ENCODE measurements at regions not wholly inside any gene's neighbourhood (a gene's known extent, or its start where the extent isn't known, plus 50 kb on each side); places are given as distances from the start of the nearest gene placed in this dataset.
A peak's percentile ranks its signal among the peaks of the same experiment; 100 is the strongest.

DNA sequence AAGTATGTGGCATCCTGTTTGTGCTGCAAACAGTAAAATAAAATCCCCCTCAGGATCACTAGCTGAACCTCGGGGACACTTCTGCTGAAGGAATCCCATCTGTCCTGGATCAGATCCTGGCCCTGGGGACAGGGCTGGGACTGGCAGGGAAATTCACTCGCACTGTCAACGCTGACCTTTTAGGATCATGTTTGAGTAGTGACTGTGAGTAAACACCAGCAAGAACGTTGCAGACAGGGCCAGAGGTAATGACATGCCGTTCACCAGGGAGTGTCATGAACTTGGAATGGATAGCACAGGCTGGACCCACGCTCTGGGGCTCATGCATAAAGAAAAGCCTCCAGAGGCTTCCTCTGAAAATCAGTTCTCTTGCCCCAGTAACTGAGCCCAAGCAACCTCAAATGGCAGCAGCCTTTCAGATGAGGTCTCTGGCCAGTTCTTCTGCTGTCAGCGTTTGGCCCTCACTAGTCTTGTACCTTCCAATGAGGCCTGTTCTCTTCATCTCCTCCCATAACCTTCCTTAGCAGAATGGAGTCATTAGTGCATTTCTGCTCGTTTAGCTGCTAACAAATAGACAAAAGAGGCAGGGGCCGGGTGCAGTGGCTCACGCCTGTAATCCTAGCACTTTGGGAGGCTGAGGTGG is 51.0 kb upstream of the BARX2 start:
- no peak for DNase-seq

DNA sequence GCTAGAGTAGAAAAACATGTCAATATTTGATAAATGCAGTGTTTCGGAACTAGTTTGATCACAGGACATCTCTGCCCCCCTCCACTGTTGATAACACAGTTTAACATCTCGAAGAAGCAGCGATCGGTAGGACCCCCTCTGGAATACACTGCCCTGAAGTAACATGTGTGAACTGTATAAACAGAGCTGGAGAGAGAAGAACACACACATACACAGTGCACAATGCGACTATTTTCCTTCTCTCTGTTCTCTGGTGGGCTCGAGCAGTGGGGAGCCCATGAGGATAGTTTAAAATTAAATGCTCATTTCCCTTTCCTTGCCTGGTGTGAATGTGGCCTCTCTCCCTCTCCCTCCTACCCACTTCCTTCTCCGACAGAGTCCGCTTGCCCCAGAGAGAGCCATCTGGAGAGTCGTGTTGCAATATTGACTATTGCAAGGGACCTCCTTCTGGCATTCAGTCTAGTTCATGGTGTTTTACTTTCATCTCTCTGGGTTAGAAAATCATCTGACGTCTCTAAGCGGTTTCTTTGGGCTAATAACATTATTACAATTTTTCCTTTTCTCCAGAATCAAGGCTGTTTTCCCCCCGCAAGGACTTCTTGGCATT is 51.6 kb upstream of the BARX2 start:
- peak in 1 of 3 donors; percentile 58 for DNase-seq

DNA sequence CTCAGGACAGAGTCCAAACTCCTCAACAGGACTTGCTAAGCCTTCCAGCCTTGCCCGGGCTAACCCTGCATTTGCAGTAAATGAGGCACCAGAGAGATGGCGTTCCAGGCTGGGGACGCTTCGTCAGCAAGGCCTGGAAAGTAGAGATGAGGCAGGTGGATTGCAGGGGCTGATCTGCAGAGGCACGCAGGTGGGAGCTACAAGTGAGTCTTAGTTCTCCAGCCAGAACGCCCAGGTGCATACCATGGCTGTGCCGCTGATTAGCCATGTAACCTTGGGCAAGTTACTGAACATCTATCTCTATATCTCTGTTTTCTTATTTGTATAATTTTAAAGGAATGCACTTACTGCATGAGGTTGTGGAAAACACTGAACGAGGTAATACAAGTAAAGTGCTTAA is 52.7 kb upstream of the BARX2 start:
- DNase-seq = no peak

DNA sequence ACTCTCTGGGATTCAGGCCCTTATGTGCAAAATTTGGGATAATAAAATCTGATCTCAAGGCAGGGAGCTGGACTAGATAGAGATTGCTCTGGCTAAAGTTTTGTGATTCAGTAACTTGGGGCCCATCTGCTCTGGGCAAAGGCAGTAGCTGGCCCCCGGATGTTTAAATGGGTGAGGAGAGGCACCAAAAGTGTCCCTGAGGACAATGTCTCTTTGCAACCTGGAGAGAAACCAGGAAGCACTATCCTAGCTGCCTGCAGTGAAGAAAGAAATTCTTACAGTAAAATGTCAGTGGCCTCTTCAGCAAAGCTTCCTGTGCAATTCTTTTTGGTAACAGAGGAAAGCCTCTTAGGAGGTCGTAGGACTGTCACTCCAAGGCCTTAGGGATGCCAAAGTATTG is 54.6 kb upstream of the BARX2 start:
- DNase-seq = no peak

DNA sequence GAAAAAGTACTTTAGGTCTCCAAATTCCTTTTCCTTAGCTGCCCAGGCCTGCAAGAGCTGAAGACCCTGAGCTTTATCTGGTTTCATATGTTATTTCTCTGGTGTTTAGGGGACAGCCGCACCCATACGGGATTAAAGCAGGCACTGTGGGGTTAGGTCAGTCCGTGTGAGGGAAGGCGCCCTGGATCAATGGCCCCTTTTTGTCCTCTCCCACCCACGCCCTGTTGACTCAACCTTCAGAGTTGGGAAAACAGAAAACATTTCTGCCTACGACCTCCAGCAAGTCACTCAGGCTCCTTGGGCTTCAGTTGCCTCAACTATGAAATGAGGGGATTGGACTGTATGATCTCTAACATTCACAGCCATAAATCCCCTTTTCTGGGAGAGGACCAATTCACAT is 55.2 kb upstream of the BARX2 start:
- DNase-seq = no peak

DNA sequence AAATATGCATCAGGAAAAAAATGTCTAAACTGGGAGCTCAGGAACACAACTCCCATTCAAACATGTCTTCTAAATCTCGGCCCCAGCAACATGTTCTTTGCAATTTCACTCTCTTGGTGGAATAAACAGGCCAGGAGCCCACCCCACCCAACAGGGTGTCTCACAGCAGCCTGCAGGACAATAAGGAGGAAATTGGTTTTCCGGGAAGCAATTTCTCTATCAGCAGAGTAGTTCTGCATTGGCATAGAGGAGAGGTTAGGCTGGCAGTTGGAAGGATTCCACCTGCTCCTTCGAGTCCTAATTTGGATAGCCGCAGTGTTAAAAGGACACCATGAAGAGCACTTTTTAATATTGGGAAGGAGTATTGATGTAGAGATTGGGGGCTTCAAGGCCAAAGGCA is 55.9 kb upstream of the BARX2 start:
- no peak for DNase-seq

DNA sequence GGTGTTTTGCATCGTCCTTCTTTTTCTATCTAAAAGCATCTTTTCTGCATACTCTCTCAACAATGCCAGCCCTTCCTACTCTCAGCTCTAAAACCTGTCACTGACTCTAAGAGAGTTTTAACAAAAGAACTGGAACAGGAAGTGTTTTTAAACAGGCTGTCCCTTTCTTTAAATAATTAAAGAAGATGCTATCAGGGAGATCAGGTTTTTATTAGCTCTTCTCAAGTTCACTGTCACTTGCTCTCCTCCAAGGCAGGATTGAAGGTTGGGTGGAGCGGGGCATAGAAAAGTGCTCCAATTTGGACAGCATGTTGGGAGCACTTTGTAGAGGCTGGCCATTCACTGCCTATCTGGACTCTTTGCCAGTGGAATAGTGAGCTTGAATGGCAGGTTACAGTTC is 56.4 kb upstream of the BARX2 start:
- DNase-seq = no peak

DNA sequence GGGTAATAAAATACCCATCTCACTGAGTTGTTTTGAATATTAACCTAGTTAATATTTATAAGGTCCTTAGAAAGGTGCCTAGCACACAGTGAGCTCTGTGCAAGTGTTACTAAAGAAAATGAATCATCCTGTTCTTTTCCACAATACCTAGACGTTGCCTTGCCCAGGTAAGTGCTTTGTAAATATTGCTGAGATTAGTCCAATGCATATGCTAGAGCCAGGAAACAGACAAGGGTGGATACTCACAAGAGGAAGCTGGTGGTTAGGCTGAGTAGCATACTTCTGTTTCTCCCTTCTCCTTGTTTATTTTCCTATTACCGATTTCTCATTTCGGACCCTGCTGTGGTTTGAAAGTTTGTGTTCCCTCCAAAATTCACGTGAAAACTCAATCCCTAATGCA is 58.1 kb upstream of the BARX2 start:
- DNase-seq = no peak

DNA sequence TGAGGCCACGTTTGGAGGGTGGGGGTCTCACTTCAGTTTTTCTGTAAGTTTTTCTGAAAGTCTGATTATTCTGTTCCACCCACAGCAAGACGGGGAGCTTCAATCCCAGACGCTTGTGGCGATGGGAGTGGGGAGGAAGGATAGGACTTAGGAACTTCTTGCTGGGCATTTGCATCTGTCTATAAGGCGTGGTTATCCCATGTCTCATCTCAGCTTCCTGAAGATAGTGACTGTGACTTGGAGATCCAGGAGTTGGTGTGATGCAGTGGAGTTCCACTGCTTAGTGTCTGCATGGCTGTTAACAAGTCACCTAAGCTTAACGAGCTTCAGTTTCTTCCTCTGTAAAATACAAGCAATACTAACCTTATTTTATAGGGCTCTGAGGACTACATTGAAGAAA is 58.9 kb upstream of the BARX2 start:
- no peak for DNase-seq

DNA sequence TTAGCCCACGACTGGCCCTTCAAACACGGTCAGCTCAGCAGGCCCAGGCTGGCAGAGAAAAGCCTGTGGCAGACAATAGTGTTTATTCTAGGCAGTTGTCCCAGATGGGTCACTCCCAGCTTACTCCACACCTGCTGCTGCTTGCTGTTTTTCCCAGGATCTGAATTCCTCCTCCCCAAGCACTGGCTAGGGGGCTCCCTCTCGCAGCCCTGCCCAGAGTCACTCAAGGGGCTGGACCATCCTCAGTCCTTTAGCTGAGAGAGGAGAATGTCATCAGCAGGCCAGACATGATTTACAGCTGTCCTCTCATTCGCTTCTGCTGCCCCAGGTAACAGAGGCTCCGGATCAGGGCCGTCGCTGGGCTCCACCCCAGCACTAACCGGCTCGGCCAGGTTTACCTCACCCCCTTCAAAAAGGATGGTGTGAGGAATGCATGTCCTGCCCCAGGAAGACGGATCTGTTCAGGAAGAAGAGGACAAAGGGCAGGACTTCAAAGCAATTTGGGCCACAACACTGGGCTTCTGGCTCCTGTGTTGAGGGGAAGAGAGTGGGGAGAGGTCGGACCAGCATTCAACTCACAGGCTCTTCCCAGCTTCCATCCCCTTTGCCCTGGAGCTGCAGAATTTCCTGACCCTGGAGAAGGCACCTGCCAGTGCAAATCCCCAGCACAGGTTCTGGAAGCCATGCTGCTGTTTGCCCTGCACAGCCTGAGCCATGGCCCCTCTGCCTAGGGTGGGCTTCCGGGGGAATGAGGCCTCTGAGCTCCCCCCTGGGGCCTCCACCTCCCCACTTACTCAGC is 59.7 kb upstream of the BARX2 start:
- DNase-seq = peak in 1 of 3 donors; percentile 24

DNA sequence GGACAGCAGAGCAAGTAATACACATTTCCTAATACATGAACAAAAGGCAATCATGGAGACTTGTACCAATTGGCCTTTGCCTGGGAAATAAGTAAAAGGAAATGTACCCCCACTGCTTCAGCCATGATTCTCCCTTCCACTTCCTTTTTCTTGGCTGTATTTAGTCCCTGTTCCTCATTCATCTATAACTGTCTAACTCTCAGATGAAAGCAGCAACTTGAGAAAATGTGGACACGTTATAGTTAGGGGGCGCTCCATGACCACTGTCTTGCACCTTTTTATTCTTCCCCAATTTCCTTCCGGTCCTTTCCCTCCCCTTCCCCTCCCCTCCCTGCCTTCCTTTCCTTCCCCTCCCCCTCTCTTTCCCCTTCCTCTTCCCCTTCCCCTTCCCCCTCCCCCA is 61.3 kb upstream of the BARX2 start:
- DNase-seq = no peak

DNA sequence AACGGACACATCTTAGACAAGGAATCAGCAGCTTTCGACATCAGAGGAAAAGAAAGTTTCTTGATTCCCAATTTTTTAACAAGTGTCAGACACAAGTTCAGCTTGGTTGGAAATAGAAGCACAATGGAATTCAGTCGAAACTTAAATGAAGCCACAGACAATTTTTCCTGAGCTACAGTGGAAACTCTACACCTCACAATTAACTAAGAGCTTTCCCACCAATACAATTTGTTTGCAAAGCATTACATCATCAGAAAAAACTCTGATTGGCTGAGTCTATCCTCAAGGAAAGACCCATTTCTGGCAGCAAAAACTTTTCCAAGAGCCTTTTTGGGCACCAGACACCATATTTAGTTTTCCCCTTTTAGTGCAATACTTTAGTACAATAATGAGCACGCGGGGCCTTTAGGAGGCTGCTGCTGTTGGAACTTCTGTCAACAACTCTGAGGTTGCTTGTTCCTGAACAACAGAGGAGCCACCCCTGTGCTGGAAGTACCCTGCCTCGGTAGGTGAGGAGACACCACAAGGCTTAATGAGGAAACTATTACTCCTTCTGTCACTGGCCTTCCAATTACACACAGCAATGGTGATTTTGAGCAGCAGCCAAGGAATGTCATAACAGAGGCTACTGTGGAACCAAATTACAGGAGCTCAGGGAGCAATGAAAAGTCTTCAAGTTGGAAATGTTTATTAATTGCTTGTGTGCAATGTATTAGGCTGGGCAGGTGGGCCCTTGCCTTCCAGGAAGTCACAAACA is 61.9 kb upstream of the BARX2 start:
- peak in 2 of 3 donors; percentile 59 to 71 for DNase-seq

DNA sequence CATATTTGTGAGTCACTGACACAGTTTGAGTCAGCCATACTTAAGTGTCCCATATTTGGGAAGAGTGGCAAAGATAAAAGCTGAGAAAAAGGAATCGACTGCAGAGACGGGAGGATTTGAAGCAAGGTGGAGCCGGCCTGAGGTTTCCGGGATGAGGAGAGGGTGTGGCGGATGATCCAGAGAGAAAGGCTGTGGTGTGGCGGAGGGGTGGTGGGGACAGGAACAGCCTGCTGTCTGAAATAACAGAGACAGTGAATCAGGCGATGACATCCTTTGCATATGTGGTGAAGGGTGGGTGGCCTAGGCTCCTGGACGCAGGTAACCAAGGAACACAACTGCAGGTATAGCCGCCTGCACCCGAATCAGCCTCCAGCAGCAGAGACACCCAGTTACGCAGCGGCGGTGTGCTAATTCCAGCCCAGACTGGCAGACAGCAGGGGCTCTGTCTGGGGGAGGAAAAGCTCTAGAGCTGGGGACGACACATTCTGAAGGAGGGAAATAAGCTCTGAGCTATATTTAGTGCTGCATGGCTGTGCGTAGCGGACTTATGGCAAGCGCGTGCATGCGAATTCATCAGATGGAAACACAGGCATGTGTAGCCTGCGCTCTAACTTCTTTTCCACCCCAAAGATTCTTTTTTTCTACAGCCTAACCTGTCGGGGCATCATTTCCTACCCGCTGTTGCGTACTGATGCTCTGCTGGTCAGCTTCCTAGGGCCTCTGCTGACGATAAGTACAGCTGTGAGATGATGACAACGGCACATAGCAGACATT is 62.7 kb upstream of the BARX2 start:
- DNase-seq = peak in 1 of 3 donors; percentile 61

DNA sequence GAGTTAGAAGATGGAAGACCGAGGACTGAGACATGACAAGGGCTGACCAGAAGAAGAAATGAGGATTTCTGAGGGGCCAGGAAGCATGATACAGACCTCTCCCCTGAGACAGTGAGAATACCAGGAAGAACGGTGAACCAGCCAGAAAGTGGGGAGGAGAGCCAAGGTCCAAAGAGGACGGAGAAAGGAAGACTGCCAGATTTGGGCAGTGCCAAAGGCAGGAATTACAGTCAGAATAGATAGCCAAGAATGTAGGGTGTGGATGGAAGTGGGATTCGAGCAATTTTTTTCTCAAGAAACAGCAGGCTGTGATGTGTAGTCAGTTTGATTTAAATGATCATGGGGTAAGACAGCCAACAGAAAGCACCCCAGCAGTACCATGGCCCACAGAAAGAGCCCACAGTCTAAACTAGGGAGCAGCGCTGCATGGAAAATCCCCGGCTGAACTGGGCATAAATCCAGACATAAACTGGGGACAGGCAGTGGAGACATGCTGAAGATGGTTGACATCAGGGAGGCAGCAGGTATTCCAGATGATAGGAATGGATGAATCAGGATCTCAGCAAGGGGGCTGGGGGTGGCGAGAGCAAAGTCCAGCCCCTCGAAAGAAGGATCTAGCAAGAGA is 67.3 kb upstream of the BARX2 start:
- DNase-seq = no peak

DNA sequence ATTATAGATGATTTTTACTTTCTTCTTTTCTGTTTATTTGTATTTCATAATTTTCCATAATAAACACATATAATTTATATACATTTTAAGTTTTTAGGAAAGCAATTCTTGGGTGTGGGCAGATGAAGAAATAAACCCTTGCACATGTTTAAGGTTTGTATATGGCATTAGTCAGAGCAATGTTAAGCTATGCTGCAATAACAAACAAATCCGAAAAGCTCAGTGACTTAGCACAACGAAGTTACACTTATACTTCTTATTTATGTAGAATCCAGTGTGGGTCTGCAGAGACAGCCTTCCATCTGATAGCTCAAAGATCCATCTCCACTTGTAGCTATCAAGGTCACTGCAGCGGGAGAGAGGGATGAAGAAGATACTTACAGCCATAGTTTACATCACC is 68.5 kb upstream of the BARX2 start:
- no peak for DNase-seq

DNA sequence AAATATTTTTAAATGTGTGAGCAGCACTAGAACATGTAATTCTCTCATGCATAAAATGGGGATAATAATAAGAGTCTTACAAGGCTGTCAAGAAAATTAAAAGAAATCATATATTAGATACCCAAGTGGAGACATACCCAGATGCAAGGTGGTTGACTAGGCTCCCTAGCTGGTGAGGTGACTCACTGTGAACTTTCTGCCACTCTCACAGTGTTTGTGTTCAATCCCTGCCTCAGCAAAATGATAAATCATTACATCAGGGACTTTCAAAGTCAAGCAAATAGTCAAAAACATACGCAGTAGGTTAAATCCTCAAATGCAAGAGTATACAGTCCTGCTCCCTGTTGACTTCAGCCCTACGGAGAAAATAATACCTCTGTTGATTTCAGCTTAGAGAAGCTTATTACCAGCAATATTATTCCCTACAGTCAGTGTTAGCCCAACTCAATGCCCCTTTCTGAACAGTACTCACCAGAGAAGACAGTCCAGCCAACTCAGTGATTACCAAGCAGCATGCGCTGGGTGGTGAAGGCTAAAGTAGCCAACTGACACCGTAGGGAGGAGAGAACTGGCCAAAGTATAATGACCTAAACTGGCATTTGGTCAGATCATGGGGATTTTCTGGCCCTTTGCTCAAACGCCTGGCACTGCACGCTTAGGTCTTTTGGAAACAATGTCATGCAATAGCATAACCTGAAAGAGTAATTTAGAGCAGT is 73.1 kb upstream of the BARX2 start:
- DNase-seq = no peak

DNA sequence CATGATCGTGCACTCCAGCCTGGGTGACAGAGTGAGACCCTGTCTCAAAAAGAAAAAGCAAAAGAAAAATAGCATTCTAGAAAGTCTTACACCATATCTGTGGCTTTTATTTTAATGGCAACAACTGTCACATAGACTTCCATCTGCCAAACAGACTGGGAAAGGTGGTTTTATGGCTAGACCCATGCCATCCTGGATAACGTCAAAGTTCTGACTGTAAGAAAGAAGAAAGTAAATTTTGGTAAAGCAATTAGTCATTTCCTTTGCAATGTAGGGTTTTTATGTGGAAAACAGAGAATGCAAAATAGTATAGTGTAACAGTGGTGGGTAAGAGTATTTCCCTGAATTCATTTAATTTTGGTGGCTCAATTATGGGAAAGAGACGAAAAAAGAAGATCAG is 75.5 kb upstream of the BARX2 start:
- no peak for DNase-seq

DNA sequence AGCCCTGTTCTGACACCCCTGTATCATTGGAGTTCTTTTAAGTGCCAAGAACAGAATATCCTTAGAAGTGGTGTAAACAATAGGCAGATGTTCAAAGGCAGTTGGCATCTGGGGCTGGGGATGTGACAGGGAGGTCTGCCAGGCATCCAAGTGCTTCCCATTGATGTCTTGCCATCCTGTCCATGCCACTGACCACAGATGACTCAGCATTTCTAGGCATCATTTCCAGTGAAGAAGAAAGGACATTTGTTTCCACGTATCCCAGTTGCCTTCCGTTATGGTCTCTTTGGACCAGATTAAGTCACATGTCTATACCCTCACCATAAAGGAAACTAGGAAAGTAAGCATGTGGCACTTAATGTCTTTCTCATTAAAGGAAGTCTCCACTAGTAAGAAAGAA is 76.7 kb upstream of the BARX2 start:
- DNase-seq = no peak

DNA sequence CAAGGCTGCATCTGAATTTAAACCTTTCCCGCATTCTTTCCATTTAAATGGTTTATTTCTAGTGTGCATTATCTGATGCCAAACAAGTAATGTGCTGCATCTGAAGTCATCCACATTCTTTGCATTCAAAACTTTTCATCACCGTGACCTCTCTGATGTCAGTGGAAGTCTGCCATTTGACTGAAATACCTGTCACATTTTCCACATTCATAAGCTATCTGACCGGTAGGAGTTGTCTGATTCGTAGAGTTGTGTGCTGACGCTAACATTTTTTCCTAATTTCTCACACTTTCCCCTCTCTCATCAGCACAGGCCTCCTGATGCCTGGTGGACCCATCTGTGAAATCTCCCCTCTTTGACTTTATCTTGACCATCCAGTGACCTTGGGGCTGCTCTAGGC is 79.9 kb upstream of the BARX2 start:
- DNase-seq = peak in 2 of 3 donors; percentile 44 to 50

DNA sequence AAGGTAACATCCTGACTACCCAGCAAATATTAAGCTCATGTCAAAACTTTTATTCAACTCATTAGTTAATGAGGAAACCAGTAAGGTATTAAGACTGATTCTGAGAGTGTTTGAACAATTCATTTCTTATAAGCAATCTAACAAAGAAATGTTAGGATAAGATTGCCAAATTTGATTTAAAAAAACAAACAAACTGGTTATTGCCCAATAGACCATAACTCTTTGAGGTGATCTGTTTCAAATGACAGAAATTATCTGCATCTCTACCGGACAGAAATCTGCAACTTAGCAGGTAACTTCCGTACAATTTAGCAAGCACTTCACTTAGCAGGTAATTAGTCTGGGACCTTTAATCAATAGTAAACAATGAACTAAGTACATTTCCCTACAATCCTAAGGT is 82.9 kb upstream of the BARX2 start:
- DNase-seq = no peak

DNA sequence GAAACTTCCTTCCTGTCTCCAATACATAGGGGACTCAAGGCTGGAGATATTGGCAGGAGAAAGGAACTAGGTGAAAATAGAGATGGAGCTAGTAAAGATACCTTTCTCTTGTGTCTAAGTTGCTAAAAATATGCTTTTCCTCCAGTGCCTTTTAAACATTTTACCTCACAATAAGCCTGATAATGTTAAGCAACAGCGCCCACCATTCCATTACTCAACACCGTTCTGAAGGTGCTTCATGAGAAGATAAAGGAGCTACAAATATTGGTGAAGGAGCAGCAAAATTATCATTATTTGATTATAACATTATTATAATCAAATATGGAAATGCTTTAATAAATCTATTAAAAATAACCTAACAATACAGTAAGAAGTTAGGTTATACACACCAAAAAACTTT is 83.6 kb upstream of the BARX2 start:
- DNase-seq = no peak

Measured in muscle of back (tissue), 3 donors.